Loucy (cell line): ENCODE measurements at regions not wholly inside any gene's neighbourhood (a gene's known extent, or its start where the extent isn't known, plus 50 kb on each side); places are given as distances from the start of the nearest gene placed in this dataset.

ENCODE experiments used
- H2AFZ ChIP-seq: fragments of 200-600 bp; sonication (generic); 2 replicates; pipeline ENCODE4 v1.6.0; 2016; ENCODE audit warnings: antibody characterized with exemption, mild to moderate bottlenecking, low read length, moderate library complexity
- H3F3A ChIP-seq: fragments of 200-600 bp; 2 replicates; pipeline ENCODE4 v1.6.0; 2016; ENCODE audit warnings: antibody characterized with exemption, low read depth, mild to moderate bottlenecking
- H3K27me3 ChIP-seq: fragments of 200-600 bp; sonication (generic); 2 replicates; pipeline ENCODE4 v1.6.1; 2014; ENCODE audit warnings: low read length, mild to moderate bottlenecking; ENCODE audit not compliant: insufficient read depth, poor library complexity, severe bottlenecking
- H3K36me3 ChIP-seq: fragments of 200-600 bp; sonication (generic); 2 replicates; pipeline ENCODE4 v1.6.1; 2016; ENCODE audit warnings: low read length; ENCODE audit not compliant: insufficient read depth
- H3K4me1 ChIP-seq: fragments of 200-600 bp; sonication (generic); 2 replicates; pipeline ENCODE4 v1.5.1; 2014; ENCODE audit warnings: low read length, mild to moderate bottlenecking; ENCODE audit not compliant: insufficient read depth, poor library complexity, severe bottlenecking
- H3K4me2 ChIP-seq: fragments of 200-600 bp; sonication (generic); 2 replicates; pipeline ENCODE4 v1.6.0; 2014; ENCODE audit warnings: antibody characterized with exemption, low read length, low read depth, mild to moderate bottlenecking; ENCODE audit not compliant: poor library complexity, severe bottlenecking
- H3K4me3 ChIP-seq: fragments of 200-600 bp; sonication (generic); 2 replicates; pipeline ENCODE4 v1.5.1; 2014; ENCODE audit warnings: low read length, mild to moderate bottlenecking, mixed read lengths; ENCODE audit not compliant: poor library complexity, severe bottlenecking
- H3K79me2 ChIP-seq: fragments of 200-600 bp; sonication (generic); 2 replicates; pipeline ENCODE4 v1.6.1; 2014; ENCODE audit warnings: low read length; ENCODE audit not compliant: insufficient read depth
- H3K9ac ChIP-seq: fragments of 200-600 bp; sonication (generic); 2 replicates; pipeline ENCODE4 v1.6.0; 2014; ENCODE audit warnings: mild to moderate bottlenecking, low read depth, low read length, moderate library complexity; ENCODE audit not compliant: poor library complexity, severe bottlenecking
- H3K9me2 ChIP-seq: fragments of 200-600 bp; sonication (generic); replicated peaks from 2 replicates; pipeline ENCODE4 v1.6.1; 2016; ENCODE audit warnings: low read depth, low read length, mixed read lengths
- H3K9me3 ChIP-seq: fragments of 200-600 bp; sonication (generic); 2 replicates; pipeline ENCODE4 v1.6.1; 2014; ENCODE audit warnings: mild to moderate bottlenecking, antibody characterized with exemption, low read length, low read depth; ENCODE audit not compliant: insufficient read depth
- H4K20me1 ChIP-seq: fragments of 200-600 bp; sonication (generic); 2 replicates; pipeline ENCODE4 v1.6.0; 2014; ENCODE audit warnings: antibody characterized with exemption, low read length, mild to moderate bottlenecking; ENCODE audit not compliant: insufficient read depth, poor library complexity, severe bottlenecking
- EZH2phosphoT487 ChIP-seq: fragments of 200-600 bp; IDR thresholded peaks from 2 replicates; pipeline ENCODE4 v1.6.1; 2018; ENCODE audit warnings: antibody characterized with exemption, mild to moderate bottlenecking, moderate library complexity, borderline replicate concordance
- TF ChIP-seq, protein P1 (sequence below): fragments of 200-600 bp; sonication (generic); conservative IDR thresholded peaks from 2 replicates; pipeline ENCODE4 v1.5.1; 2014; ENCODE audit warnings: mild to moderate bottlenecking, antibody characterized with exemption, low read length

GRCh38 chr10:61335359-61335758 is 117.8 kb downstream of the TMEM26 start:
- no peak overlapping the region for H3K9ac ChIP-seq
- no peaks in the 10 kb centered on the region for H3K4me1 ChIP-seq
- H3K36me3 ChIP-seq = no peaks in the 10 kb centered on the region
- no peaks in the 10 kb centered on the region for H3K27me3 ChIP-seq
- no peaks in the 10 kb centered on the region for H4K20me1 ChIP-seq
- H3K9me3 ChIP-seq = no peaks in the 10 kb centered on the region
- no peaks in the 10 kb centered on the region for H3K9me2 ChIP-seq
- H3F3A ChIP-seq = no peaks in the 10 kb centered on the region
- no peak overlapping the region for H3K4me3 ChIP-seq
- H2AFZ ChIP-seq = no peak overlapping the region
- H3K79me2 ChIP-seq = no peaks in the 10 kb centered on the region
- TF ChIP-seq, protein P1, sequence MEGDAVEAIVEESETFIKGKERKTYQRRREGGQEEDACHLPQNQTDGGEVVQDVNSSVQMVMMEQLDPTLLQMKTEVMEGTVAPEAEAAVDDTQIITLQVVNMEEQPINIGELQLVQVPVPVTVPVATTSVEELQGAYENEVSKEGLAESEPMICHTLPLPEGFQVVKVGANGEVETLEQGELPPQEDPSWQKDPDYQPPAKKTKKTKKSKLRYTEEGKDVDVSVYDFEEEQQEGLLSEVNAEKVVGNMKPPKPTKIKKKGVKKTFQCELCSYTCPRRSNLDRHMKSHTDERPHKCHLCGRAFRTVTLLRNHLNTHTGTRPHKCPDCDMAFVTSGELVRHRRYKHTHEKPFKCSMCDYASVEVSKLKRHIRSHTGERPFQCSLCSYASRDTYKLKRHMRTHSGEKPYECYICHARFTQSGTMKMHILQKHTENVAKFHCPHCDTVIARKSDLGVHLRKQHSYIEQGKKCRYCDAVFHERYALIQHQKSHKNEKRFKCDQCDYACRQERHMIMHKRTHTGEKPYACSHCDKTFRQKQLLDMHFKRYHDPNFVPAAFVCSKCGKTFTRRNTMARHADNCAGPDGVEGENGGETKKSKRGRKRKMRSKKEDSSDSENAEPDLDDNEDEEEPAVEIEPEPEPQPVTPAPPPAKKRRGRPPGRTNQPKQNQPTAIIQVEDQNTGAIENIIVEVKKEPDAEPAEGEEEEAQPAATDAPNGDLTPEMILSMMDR = no peak
- no peak for TF ChIP-seq EZH2phosphoT487
- no peak overlapping the region for H3K4me2 ChIP-seq

- Histone ChIP-seq H3K9ac (no peak overlapping the region), H2AFZ (no peak overlapping the region), H3K9me3 (peaks cover 10% of the 10 kb centered on the region; the same call in 1 of the 2 replicates), H3K27me3 (no peaks in the 10 kb centered on the region), H3K4me1 (no peaks in the 10 kb centered on the region), H3F3A (no peaks in the 10 kb centered on the region), H4K20me1 (no peaks in the 10 kb centered on the region), H3K36me3 (no peaks in the 10 kb centered on the region), H3K9me2 (no peaks in the 10 kb centered on the region), H3K4me3 (no peak overlapping the region), H3K4me2 (no peak overlapping the region), H3K79me2 (no peaks in the 10 kb centered on the region)
- no peak for TF ChIP-seq EZH2phosphoT487
- TF ChIP-seq, protein P1 = no peak
These were observed 120.6 kb downstream of the TMEM26 start for GRCh38 chr10:61332581-61332980.

- Histone ChIP-seq H3F3A (no peaks in the 10 kb centered on the region), H3K4me3 (no peak overlapping the region), H3K36me3 (no peaks in the 10 kb centered on the region), H2AFZ (no peak overlapping the region), H3K4me1 (no peaks in the 10 kb centered on the region), H3K79me2 (no peaks in the 10 kb centered on the region), H3K27me3 (no peaks in the 10 kb centered on the region), H3K9me2 (no peaks in the 10 kb centered on the region), H4K20me1 (no peaks in the 10 kb centered on the region), H3K9me3 (peaks cover 10% of the 10 kb centered on the region; the same call in 1 of the 2 replicates), H3K4me2 (no peak overlapping the region), H3K9ac (no peak overlapping the region)
- TF ChIP-seq, protein P1 = no peak
- TF ChIP-seq EZH2phosphoT487 = no peak
These were observed 122.5 kb downstream of the TMEM26 start for GRCh38 chr10:61330669-61331068.
